Lung (tissue), 11 donors: ENCODE measurements at regions not wholly inside any gene's neighbourhood (a gene's known extent, or its start where the extent isn't known, plus 50 kb on each side); places are given as distances from the start of the nearest gene placed in this dataset.

ENCODE experiments used
- ATAC-seq: fragments of 200-7000 bp; cut with Tn5 transposase; one replicate; pipeline ENCODE4 v1.9.1; 2020; ENCODE audit warnings: moderate number of reproducible peaks; ENCODE audit not compliant: insufficient read depth, low FRiP score
- DNase-seq, 3 donors: peaks; one replicate each; pipeline ENCODE4 v3.0.0-alpha.2; 2013 to 2017
- H3K27ac ChIP-seq, 2 donors: one replicate each; pipeline ENCODE4 v1.5.1; 2013; ENCODE audit warnings: mild to moderate bottlenecking in 2 of 2, moderate library complexity in 2 of 2, control low read depth in 1 of 2, inconsistent platforms in 1 of 2, low read depth in 1 of 2, low read length in 1 of 2
- H3K27me3 ChIP-seq, 3 donors: one replicate each; pipeline ENCODE4 v1.5.1; 2013; ENCODE audit warnings: low read length in 2 of 3; ENCODE audit not compliant: control insufficient read depth in 3 of 3, insufficient read depth in 3 of 3
- H3K36me3 ChIP-seq, 4 donors: one replicate each; pipeline ENCODE4 v1.5.1; 2013; ENCODE audit warnings: low read length in 4 of 4, mild to moderate bottlenecking in 1 of 4, moderate library complexity in 1 of 4; ENCODE audit not compliant: control insufficient read depth in 4 of 4, insufficient read depth in 4 of 4
- H3K4me1 ChIP-seq, 5 donors: one replicate each; pipeline ENCODE4 v1.5.1; 2013; ENCODE audit warnings: low read length in 5 of 5, mild to moderate bottlenecking in 2 of 5, moderate library complexity in 1 of 5; ENCODE audit not compliant: control insufficient read depth in 5 of 5, insufficient read depth in 5 of 5
- H3K4me3 ChIP-seq: one replicate; pipeline ENCODE4 v1.5.1; 2013; ENCODE audit warnings: mild to moderate bottlenecking, control low read depth, moderate library complexity
- H3K9ac ChIP-seq, 2 donors: one replicate each; pipeline ENCODE4 v1.5.1; 2013; ENCODE audit warnings: low read length in 2 of 2, control low read depth in 1 of 2; ENCODE audit not compliant: insufficient read depth in 1 of 2
- H3K9me3 ChIP-seq, 4 donors: one replicate each; pipeline ENCODE4 v1.5.1; 2013; ENCODE audit warnings: low read length in 3 of 4, mild to moderate bottlenecking in 1 of 4, moderate library complexity in 1 of 4; ENCODE audit not compliant: control insufficient read depth in 4 of 4, insufficient read depth in 3 of 4
- WGBS, 2 donors: extraction: QIAGEN DNeasy Blood & Tissue Kit; methylation state at CpG; one replicate each; pipeline ENCODE4 v1.1.7; 2013; 5-methylcytosine and 5-hydroxymethylcytosine counted together
- TF ChIP-seq, protein P1 (sequence below): IDR thresholded peaks from 2 replicates; pipeline ENCODE4 v1.5.1; 2012; ENCODE audit warnings: mild to moderate bottlenecking; ENCODE audit errors: control extremely low read depth, extremely low read depth
- donor health status: control.
- donor health status: control.
- donor health status: Bipolar disorder and iron deficiency.
- donor health status: healthy.
- donor health status: DM: yes; HTN: yes; CAD: no.

- no peaks in the 10 kb centered on the region for H3K4me1 ChIP-seq
- H3K9ac ChIP-seq: no peak overlapping the region
- no peak for ATAC-seq
- no peaks in the 10 kb centered on the region for H3K36me3 ChIP-seq
- H3K27ac ChIP-seq: no peak overlapping the region
- no peak for DNase-seq
- TF ChIP-seq, protein P1, sequence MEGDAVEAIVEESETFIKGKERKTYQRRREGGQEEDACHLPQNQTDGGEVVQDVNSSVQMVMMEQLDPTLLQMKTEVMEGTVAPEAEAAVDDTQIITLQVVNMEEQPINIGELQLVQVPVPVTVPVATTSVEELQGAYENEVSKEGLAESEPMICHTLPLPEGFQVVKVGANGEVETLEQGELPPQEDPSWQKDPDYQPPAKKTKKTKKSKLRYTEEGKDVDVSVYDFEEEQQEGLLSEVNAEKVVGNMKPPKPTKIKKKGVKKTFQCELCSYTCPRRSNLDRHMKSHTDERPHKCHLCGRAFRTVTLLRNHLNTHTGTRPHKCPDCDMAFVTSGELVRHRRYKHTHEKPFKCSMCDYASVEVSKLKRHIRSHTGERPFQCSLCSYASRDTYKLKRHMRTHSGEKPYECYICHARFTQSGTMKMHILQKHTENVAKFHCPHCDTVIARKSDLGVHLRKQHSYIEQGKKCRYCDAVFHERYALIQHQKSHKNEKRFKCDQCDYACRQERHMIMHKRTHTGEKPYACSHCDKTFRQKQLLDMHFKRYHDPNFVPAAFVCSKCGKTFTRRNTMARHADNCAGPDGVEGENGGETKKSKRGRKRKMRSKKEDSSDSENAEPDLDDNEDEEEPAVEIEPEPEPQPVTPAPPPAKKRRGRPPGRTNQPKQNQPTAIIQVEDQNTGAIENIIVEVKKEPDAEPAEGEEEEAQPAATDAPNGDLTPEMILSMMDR: no peak
- H3K27me3 ChIP-seq: no peaks in the 10 kb centered on the region
- no peak overlapping the region for H3K4me3 ChIP-seq
- 90 to 91% methylated on average over 2 of the region's 2 CpGs for WGBS, 2 donors
- H3K9me3 ChIP-seq: peaks cover 0 to 4% (median 0%) of the 10 kb centered on the region in 4 donors
Measured at GRCh38 chr5:15344954-15345353, 155.0 kb upstream of the FBXL7 start.

- Histone ChIP-seq H3K27ac (no peak overlapping the region), H3K4me1 (peaks cover 0 to 9% (median 0%) of the 10 kb centered on the region in 5 donors), H3K9me3 (peaks cover 0 to 4% (median 0%) of the 10 kb centered on the region in 4 donors), H3K36me3 (no peaks in the 10 kb centered on the region), H3K4me3 (no peak overlapping the region), H3K9ac (no peak overlapping the region), H3K27me3 (no peaks in the 10 kb centered on the region)
- TF ChIP-seq, protein P1: no peak
- peak; percentile 53 to 72 (median 68) for DNase-seq
- no peak for ATAC-seq
- 51 to 65% methylated on average over 1 of the region's 1 CpG for WGBS, 2 donors
Measured at GRCh38 chr5:15338546-15338945, 161.4 kb upstream of the FBXL7 start.

- Histone ChIP-seq H3K4me3 (no peak overlapping the region), H3K4me1 (peaks cover 0 to 9% (median 0%) of the 10 kb centered on the region in 5 donors), H3K9ac (no peak overlapping the region), H3K36me3 (no peaks in the 10 kb centered on the region), H3K27ac (peak overlapping the region in 1 of 2 donors; percentile 52), H3K9me3 (no peaks in the 10 kb centered on the region), H3K27me3 (no peaks in the 10 kb centered on the region)
- WGBS, 2 donors: 68 to 86% methylated on average over 4 of the region's 4 CpGs
- TF ChIP-seq, protein P1: no peak
- DNase-seq (peak in 2 of 3 donors; percentile 55 to 74), ATAC-seq (peak; percentile 73)
Measured at GRCh38 chr5:15334551-15335266, 165.3 kb upstream of the FBXL7 start.
